ENCODE measurements at regions not wholly inside any gene's neighbourhood (a gene's known extent, or its start where the extent isn't known, plus 50 kb on each side); places are given as distances from the start of the nearest gene placed in this dataset.

DNA sequence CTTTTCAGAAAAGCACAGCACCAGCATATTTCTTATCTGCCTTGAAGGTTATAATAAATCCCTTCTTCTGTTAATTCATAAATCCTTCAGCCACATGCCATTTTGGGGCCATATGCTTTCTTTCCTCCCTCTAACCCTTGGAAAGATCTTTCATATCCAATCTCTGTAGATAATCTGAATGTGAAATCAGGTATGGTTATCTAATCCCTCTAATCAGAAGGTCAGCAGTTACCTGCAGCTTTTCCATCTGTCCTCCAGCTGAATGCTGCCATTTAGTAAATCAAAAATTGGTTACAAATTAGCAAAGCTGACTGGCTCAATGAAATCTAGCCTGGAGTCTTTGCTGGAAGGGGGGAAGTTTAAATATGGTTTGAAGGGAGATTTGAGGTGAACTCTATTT lies 230.5 kb downstream of the PIK3C3 start:
- TF ChIP-seq, protein P1, sequence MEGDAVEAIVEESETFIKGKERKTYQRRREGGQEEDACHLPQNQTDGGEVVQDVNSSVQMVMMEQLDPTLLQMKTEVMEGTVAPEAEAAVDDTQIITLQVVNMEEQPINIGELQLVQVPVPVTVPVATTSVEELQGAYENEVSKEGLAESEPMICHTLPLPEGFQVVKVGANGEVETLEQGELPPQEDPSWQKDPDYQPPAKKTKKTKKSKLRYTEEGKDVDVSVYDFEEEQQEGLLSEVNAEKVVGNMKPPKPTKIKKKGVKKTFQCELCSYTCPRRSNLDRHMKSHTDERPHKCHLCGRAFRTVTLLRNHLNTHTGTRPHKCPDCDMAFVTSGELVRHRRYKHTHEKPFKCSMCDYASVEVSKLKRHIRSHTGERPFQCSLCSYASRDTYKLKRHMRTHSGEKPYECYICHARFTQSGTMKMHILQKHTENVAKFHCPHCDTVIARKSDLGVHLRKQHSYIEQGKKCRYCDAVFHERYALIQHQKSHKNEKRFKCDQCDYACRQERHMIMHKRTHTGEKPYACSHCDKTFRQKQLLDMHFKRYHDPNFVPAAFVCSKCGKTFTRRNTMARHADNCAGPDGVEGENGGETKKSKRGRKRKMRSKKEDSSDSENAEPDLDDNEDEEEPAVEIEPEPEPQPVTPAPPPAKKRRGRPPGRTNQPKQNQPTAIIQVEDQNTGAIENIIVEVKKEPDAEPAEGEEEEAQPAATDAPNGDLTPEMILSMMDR (IDR thresholded peaks at IDR 0.05) = no peak
- TF ChIP-seq POLR2A (IDR thresholded peaks at IDR 0.05) (no peak), POLR2AphosphoS5 (IDR thresholded peaks at IDR 0.05) (no peak)

Data from breast epithelium (tissue), 3 donors.